GM23248 (cell line): ENCODE measurements at regions not wholly inside any gene's neighbourhood (a gene's known extent, or its start where the extent isn't known, plus 50 kb on each side); places are given as distances from the start of the nearest gene placed in this dataset.

Experiments
- DNase-seq: peaks from one replicate; pipeline ENCODE4 v3.0.0-alpha.2; 2015
- H2AFZ ChIP-seq: fragments of 200-600 bp; sonication (generic); 2 replicates; pipeline ENCODE4 v1.6.1; 2016; ENCODE audit warnings: antibody characterized with exemption
- H3F3A ChIP-seq: fragments of 200-600 bp; sonication (generic); 2 replicates; pipeline ENCODE4 v1.6.1; 2016; ENCODE audit warnings: mild to moderate bottlenecking, antibody characterized with exemption, mixed run types; ENCODE audit not compliant: insufficient read depth
- H3K27ac ChIP-seq: fragments of 200-600 bp; sonication (generic); 2 replicates; pipeline ENCODE4 v1.5.1; 2016; ENCODE audit warnings: mild to moderate bottlenecking
- H3K27me3 ChIP-seq: fragments of 200-600 bp; sonication (generic); replicated peaks from 2 replicates; pipeline ENCODE4 v1.6.1; 2016; ENCODE audit warnings: mild to moderate bottlenecking; ENCODE audit not compliant: insufficient read depth
- H3K36me3 ChIP-seq: fragments of 200-600 bp; sonication (generic); 2 replicates; pipeline ENCODE4 v1.6.1; 2016; ENCODE audit warnings: low read depth, mild to moderate bottlenecking
- H3K4me1 ChIP-seq: fragments of 200-600 bp; sonication (generic); 2 replicates; pipeline ENCODE4 v1.6.1; 2016; ENCODE audit warnings: mild to moderate bottlenecking; ENCODE audit not compliant: insufficient read depth
- H3K4me2 ChIP-seq: fragments of 200-600 bp; sonication (generic); one replicate; pipeline ENCODE4 v1.6.1; 2016; ENCODE audit warnings: mild to moderate bottlenecking; ENCODE audit not compliant: unreplicated experiment
- H3K4me3 ChIP-seq: fragments of 200-600 bp; sonication (generic); 2 replicates; pipeline ENCODE4 v1.5.1; 2016; ENCODE audit warnings: mild to moderate bottlenecking
- H3K79me2 ChIP-seq: fragments of 200-600 bp; sonication (generic); 2 replicates; pipeline ENCODE4 v1.6.1; 2016; ENCODE audit warnings: mild to moderate bottlenecking; ENCODE audit not compliant: insufficient read depth
- H3K9ac ChIP-seq: fragments of 200-600 bp; sonication (generic); 2 replicates; pipeline ENCODE4 v1.6.1; 2016; ENCODE audit warnings: mild to moderate bottlenecking
- H3K9me2 ChIP-seq: fragments of 200-600 bp; sonication (generic); 2 replicates; pipeline ENCODE4 v1.6.1; 2016; ENCODE audit warnings: mixed run types, mild to moderate bottlenecking, moderate library complexity; ENCODE audit not compliant: insufficient read depth
- H3K9me3 ChIP-seq: fragments of 200-600 bp; sonication (generic); one replicate; pipeline ENCODE4 v1.6.1; 2017; ENCODE audit warnings: low read depth
- H4K20me1 ChIP-seq: fragments of 200-600 bp; sonication (generic); 2 replicates; pipeline ENCODE4 v1.6.0; 2016; ENCODE audit not compliant: insufficient read depth
- EZH2 ChIP-seq: fragments of 200-600 bp; sonication (generic); IDR thresholded peaks from 2 replicates; pipeline ENCODE4 v1.6.1; 2018; ENCODE audit warnings: antibody characterized with exemption, mild to moderate bottlenecking; ENCODE audit not compliant: insufficient read depth, poor library complexity, severe bottlenecking
- EZH2phosphoT487 ChIP-seq: fragments of 200-600 bp; sonication (generic); IDR thresholded peaks from 2 replicates; pipeline ENCODE4 v1.6.1; 2018; ENCODE audit warnings: antibody characterized with exemption, moderate library complexity, mild to moderate bottlenecking, low read depth; ENCODE audit not compliant: insufficient read depth
- WGBS, 2 experiments: methylation state at CpG; one replicate each; pipeline ENCODE4 v1.1.6; 2015 to 2017; ENCODE audit warnings: low lambda C conversion rate in 2 of 2, low coverage in 1 of 2; ENCODE audit errors: missing lambda C conversion rate in 2 of 2; 5-methylcytosine and 5-hydroxymethylcytosine counted together
- in situ Hi-C: fragments of 300-500 bp; cut with MboI; formaldehyde crosslinking; loops from 2 replicates; pipeline ENCODE4 v1.15.0; 2020

GRCh38 chr5:26625099-26625498 is 413.3 kb downstream of the CDH9 start:
- no peak overlapping the region for H3K27ac ChIP-seq
- no peak overlapping the region for H3K9ac ChIP-seq
- WGBS, 2 experiments = 10 to 18% methylated on average over 5 of the region's 5 CpGs
- H2AFZ ChIP-seq = no peak overlapping the region
- no peaks in the 10 kb centered on the region for H3K4me1 ChIP-seq
- H3K79me2 ChIP-seq = no peaks in the 10 kb centered on the region
- no peak overlapping the region for H3K4me2 ChIP-seq
- H3K9me2 ChIP-seq = no peaks in the 10 kb centered on the region
- no peak overlapping the region for H3K4me3 ChIP-seq
- H3F3A ChIP-seq = no peaks in the 10 kb centered on the region
- H3K36me3 ChIP-seq = no peaks in the 10 kb centered on the region
- H3K27me3 ChIP-seq = no peaks in the 10 kb centered on the region
- no peaks in the 10 kb centered on the region for H4K20me1 ChIP-seq
- TF ChIP-seq EZH2 = no peak
- no peak for TF ChIP-seq EZH2phosphoT487
- no peak for DNase-seq
- no peaks in the 10 kb centered on the region for H3K9me3 ChIP-seq
- in situ Hi-C loops = no loop called here

DNA sequence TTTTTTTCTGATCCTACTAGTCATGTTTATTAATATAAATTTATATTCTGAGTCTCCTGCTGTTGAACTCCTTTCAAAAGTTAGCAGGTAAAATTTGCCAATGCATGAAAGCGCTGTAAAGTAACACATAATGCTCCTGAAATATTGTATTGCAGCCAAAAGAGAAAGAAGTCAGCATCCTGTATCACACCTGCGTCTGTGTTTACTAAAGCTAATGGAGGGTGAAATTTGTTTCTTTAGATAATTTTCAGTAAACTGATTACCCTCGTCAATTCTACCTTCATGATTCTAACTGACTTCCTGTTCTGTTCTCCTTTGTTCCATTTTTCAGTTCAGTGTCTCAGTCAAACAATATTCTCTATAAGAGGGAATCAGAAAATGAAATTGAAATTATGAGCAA is 415.4 kb downstream of the CDH9 start:
- H3K4me2 ChIP-seq = no peak overlapping the region
- no peaks in the 10 kb centered on the region for H3K4me1 ChIP-seq
- H2AFZ ChIP-seq = no peak overlapping the region
- H3K36me3 ChIP-seq = no peaks in the 10 kb centered on the region
- H3K9me2 ChIP-seq = no peaks in the 10 kb centered on the region
- TF ChIP-seq EZH2 (no peak), EZH2phosphoT487 (no peak)
- H3K79me2 ChIP-seq = no peaks in the 10 kb centered on the region
- no peak overlapping the region for H3K4me3 ChIP-seq
- no peak overlapping the region for H3K9ac ChIP-seq
- no peak overlapping the region for H3K27ac ChIP-seq
- no peaks in the 10 kb centered on the region for H3K27me3 ChIP-seq
- no peaks in the 10 kb centered on the region for H4K20me1 ChIP-seq
- DNase-seq = no peak
- in situ Hi-C loops = no loop called here
- WGBS, 2 experiments = 18 to 19% methylated on average over 3 of the region's 3 CpGs
- H3F3A ChIP-seq = no peaks in the 10 kb centered on the region
- no peaks in the 10 kb centered on the region for H3K9me3 ChIP-seq

- Histone ChIP-seq H3K9me2 (no peaks in the 10 kb centered on the region), H3F3A (no peaks in the 10 kb centered on the region), H3K9ac (no peak overlapping the region), H3K4me1 (no peaks in the 10 kb centered on the region), H3K36me3 (no peaks in the 10 kb centered on the region), H3K27ac (no peak overlapping the region), H3K4me2 (no peak overlapping the region), H3K9me3 (no peaks in the 10 kb centered on the region), H4K20me1 (no peaks in the 10 kb centered on the region), H2AFZ (no peak overlapping the region), H3K27me3 (no peaks in the 10 kb centered on the region), H3K79me2 (no peaks in the 10 kb centered on the region), H3K4me3 (no peak overlapping the region)
- 16 to 22% methylated on average over 1 of the region's 1 CpG for WGBS, 2 experiments
- TF ChIP-seq EZH2 = no peak
- TF ChIP-seq EZH2phosphoT487 = no peak
- DNase-seq = no peak
- in situ Hi-C loops = no loop called here
Observed at GRCh38 chr5:26610577-26610976, 427.8 kb downstream of the CDH9 start.

- no peak overlapping the region for H3K9ac ChIP-seq
- DNase-seq = no peak
- H3F3A ChIP-seq = no peaks in the 10 kb centered on the region
- H3K4me2 ChIP-seq = no peak overlapping the region
- in situ Hi-C loops = no loop called here
- 13 to 20% methylated on average over 1 of the region's 1 CpG for WGBS, 2 experiments
- no peaks in the 10 kb centered on the region for H3K9me2 ChIP-seq
- H3K27ac ChIP-seq = no peak overlapping the region
- no peak overlapping the region for H2AFZ ChIP-seq
- no peak overlapping the region for H3K4me3 ChIP-seq
- no peaks in the 10 kb centered on the region for H3K4me1 ChIP-seq
- no peaks in the 10 kb centered on the region for H3K79me2 ChIP-seq
- H4K20me1 ChIP-seq = no peaks in the 10 kb centered on the region
- TF ChIP-seq EZH2phosphoT487 (no peak), EZH2 (no peak)
- no peaks in the 10 kb centered on the region for H3K36me3 ChIP-seq
- no peaks in the 10 kb centered on the region for H3K9me3 ChIP-seq
- no peaks in the 10 kb centered on the region for H3K27me3 ChIP-seq
Observed at GRCh38 chr5:26601563-26601962, 436.8 kb downstream of the CDH9 start.

DNA sequence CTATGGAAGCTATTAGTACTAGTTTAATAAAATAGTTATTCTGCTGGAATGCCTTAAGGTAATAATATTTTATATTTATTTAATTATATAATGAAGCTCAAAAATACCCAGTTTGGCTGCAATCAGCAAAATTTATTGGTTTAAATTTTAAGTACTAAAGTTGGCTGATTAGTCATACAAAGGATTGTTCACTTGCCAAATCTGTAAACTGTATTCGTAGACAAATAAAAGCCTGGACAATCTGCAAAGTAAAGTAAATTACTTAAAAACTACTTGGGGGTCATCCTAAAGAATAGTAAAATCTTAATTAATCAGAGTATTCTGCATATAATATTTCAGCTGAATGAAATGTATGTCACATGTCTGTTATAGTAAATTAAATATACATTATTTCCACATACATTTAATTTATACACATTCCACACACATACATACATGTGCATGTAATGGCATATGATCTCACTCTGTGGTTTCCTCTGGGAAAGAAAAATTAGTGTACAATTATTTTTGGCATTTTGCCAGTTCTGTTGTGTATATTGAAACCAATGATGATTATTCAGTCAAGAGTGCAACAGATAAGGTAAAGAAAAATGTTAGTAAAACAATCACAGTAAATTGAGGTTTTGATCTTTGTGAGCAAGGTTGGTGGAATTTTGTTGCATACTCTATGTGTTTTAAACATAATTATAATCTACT is 455.9 kb downstream of the CDH9 start:
- Histone ChIP-seq H3K4me2 (no peak overlapping the region), H3F3A (no peaks in the 10 kb centered on the region), H3K4me1 (no peaks in the 10 kb centered on the region), H3K36me3 (no peaks in the 10 kb centered on the region), H2AFZ (no peak overlapping the region), H3K9me2 (no peaks in the 10 kb centered on the region), H3K4me3 (no peak overlapping the region), H3K79me2 (no peaks in the 10 kb centered on the region), H3K9ac (no peak overlapping the region), H3K27me3 (no peaks in the 10 kb centered on the region), H4K20me1 (no peaks in the 10 kb centered on the region), H3K9me3 (no peaks in the 10 kb centered on the region), H3K27ac (no peak overlapping the region)
- in situ Hi-C loops = no loop called here
- 0% methylated on average over 1 of the region's 1 CpG for WGBS, 2 experiments
- TF ChIP-seq EZH2phosphoT487 = no peak
- TF ChIP-seq EZH2 = no peak
- DNase-seq = peak; percentile 7
